ENCODE measurements at regions not wholly inside any gene's neighbourhood (a gene's known extent, or its start where the extent isn't known, plus 50 kb on each side); places are given as distances from the start of the nearest gene placed in this dataset.

DNA sequence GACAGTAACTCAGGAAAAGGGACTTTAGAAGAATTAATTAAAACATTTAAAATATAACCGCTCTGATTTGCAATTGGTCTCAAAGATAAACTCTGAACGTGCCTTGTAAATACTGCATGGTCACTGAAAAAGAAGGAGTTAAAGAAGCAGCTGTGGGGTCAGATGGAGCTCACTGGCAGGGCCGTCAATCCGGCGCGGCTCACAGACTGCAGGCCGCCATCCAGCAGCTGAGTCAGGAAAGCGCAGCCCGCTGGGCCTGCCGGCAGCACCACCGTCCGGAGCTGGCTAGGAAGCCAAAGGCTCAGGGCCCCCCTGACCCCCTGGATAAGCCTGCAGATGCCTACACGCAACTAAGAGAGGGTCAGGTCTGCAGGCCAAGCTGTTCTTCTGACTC lies 54.2 kb upstream of the FRMD1 start:
- Histone ChIP-seq H3K79me2 (ENCODE audit: control insufficient read depth, insufficient read depth, low read length) (no peaks in the 10 kb centered on the region), H2AFZ (ENCODE audit: low read depth, low read length) (no peak overlapping the region), H3K4me1 (replicated peaks in 1 of 2; ENCODE audit: control insufficient read depth in 2 of 2, insufficient read depth in 2 of 2, low read length in 2 of 2) (peaks cover 0 to 8% of the 10 kb centered on the region in 2 experiments; a peak in 1 of 5 replicates), H3K4me3 (no peak overlapping the region), H4K20me1 (replicated peaks; ENCODE audit: control insufficient read depth, insufficient read depth, low read length) (peaks cover 26% of the 10 kb centered on the region), H3K36me3 (ENCODE audit: control insufficient read depth, insufficient read depth, low read length) (no peaks in the 10 kb centered on the region), H3K9me1 (ENCODE audit: control insufficient read depth, insufficient read depth, low read length) (peaks cover 3% of the 10 kb centered on the region), H3K27ac (ENCODE audit: extremely low read depth, low read depth, low read length) (no peak overlapping the region), H3K27me3 (ENCODE audit: control insufficient read depth in 2 of 2, insufficient read depth in 2 of 2, low read length in 2 of 2) (peaks cover 60 to 77% of the 10 kb centered on the region in 2 experiments), H3K9me3 (replicated peaks; ENCODE audit: control insufficient read depth, insufficient read depth, low read depth, low read length) (no peaks in the 10 kb centered on the region), H3K4me2 (ENCODE audit: insufficient read depth, low read length) (no peak overlapping the region), H3K9ac (ENCODE audit: insufficient read depth in 1 of 2, low read depth in 2 of 2, low read length in 2 of 2) (no peak overlapping the region)
- DNase-seq (ENCODE audit: extremely low read depth in 1 of 4, low spot score in 3 of 4) (no peak), FAIRE-seq (peak; percentile 44), ATAC-seq (no peak)
- under 1% methylated on average over 13 of the region's 13 CpGs for WGBS (ENCODE audit: insufficient coverage, low coverage, missing lambda C conversion rate)
- ChIA-PET CTCF (ENCODE audit: low intra/inter-chr PET ratio) (no interaction called here), POLR2A (interaction anchor here (0.7 kb wide), 1 partner anchor 228 kb away, joined by 3 read pairs; no protein-coding TSS in a partner anchor)
- intact Hi-C loops (cut with micrococcal nuclease) (no loop called here), in situ Hi-C loops (cut with MboI) (no loop called here)
- BruUV-seq (replicated peaks): no TSS peak
- TF ChIP-seq ZBTB26 (CRISPR knock-in tag; IDR thresholded peaks at IDR 0.05) (no peak), CEBPB (tag; IDR thresholded peaks at IDR 0.05) (no peak), GTF2F1 (IDR thresholded peaks at IDR 0.05; ENCODE audit: low read depth, low read length) (no peak), ZFX (CRISPR knock-in tag; IDR thresholded peaks at IDR 0.05) (no peak), ZMIZ1 (IDR thresholded peaks at IDR 0.05; ENCODE audit: low read depth in 2 of 2, low read length in 2 of 2) (no peak), NELFE (IDR thresholded peaks at IDR 0.05; ENCODE audit: insufficient read depth, insufficient read length) (no peak), TCF7L2 (IDR thresholded peaks at IDR 0.05; ENCODE audit: low read depth, low read length) (no peak)
- TF ChIP-seq, protein P1, sequence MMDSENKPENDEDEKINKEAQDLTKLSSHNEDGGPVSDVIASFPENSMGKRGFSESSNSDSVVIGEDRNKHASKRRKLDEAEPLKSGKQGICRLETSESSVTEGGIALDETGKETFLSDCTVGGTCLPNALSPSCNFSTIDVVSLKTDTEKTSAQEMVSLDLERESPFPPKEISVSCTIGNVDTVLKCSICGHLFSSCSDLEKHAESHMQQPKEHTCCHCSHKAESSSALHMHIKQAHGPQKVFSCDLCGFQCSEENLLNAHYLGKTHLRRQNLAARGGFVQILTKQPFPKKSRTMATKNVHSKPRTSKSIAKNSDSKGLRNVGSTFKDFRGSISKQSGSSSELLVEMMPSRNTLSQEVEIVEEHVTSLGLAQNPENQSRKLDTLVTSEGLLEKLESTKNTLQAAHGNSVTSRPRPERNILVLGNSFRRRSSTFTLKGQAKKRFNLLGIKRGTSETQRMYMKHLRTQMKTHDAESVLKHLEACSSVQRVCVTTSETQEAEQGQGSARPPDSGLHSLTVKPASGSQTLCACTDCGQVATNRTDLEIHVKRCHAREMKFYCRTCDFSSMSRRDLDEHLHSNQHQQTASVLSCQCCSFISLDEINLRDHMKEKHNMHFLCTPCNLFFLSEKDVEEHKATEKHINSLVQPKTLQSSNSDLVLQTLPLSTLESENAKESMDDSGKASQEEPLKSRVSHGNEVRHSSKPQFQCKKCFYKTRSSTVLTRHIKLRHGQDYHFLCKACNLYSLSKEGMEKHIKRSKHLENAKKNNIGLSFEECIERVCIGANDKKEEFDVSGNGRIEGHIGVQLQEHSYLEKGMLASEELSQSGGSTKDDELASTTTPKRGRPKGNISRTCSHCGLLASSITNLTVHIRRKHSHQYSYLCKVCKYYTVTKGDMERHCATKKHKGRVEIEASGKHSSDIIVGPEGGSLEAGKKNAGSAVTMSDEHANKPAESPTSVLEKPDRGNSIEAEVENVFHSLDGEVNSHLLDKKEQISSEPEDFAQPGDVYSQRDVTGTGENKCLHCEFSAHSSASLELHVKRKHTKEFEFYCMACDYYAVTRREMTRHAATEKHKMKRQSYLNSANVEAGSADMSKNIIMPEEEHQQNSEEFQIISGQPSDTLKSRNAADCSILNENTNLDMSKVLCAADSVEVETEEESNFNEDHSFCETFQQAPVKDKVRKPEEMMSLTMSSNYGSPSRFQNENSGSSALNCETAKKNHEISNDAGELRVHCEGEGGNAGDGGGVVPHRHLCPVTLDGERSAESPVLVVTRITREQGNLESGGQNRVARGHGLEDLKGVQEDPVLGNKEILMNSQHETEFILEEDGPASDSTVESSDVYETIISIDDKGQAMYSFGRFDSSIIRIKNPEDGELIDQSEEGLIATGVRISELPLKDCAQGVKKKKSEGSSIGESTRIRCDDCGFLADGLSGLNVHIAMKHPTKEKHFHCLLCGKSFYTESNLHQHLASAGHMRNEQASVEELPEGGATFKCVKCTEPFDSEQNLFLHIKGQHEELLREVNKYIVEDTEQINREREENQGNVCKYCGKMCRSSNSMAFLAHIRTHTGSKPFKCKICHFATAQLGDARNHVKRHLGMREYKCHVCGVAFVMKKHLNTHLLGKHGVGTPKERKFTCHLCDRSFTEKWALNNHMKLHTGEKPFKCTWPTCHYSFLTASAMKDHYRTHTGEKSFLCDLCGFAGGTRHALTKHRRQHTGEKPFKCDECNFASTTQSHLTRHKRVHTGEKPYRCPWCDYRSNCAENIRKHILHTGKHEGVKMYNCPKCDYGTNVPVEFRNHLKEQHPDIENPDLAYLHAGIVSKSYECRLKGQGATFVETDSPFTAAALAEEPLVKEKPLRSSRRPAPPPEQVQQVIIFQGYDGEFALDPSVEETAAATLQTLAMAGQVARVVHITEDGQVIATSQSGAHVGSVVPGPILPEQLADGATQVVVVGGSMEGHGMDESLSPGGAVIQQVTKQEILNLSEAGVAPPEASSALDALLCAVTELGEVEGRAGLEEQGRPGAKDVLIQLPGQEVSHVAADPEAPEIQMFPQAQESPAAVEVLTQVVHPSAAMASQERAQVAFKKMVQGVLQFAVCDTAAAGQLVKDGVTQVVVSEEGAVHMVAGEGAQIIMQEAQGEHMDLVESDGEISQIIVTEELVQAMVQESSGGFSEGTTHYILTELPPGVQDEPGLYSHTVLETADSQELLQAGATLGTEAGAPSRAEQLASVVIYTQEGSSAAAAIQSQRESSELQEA (IDR thresholded peaks at IDR 0.05; ENCODE audit: low read depth): no peak
- TF ChIP-seq, protein P2, sequence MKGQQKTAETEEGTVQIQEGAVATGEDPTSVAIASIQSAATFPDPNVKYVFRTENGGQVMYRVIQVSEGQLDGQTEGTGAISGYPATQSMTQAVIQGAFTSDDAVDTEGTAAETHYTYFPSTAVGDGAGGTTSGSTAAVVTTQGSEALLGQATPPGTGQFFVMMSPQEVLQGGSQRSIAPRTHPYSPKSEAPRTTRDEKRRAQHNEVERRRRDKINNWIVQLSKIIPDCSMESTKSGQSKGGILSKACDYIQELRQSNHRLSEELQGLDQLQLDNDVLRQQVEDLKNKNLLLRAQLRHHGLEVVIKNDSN (CRISPR knock-in tag; IDR thresholded peaks at IDR 0.05): no peak
